Stomach (tissue), 8 donors: ENCODE measurements at regions not wholly inside any gene's neighbourhood (a gene's known extent, or its start where the extent isn't known, plus 50 kb on each side); places are given as distances from the start of the nearest gene placed in this dataset.
A peak's percentile ranks its signal among the peaks of the same experiment; 100 is the strongest.

Source experiments
- DNase-seq, 2 donors: peaks; one replicate each; pipeline versions ENCODE4 v3.0.0 to v3.0.0-alpha.2; 2013 to 2019
- H3K27ac ChIP-seq, 5 donors: fragments of 200-600 bp in 4 of 5; sonication (generic) in 4 of 5; one replicate each; pipeline ENCODE4 v1.5.1; 2013 to 2019; ENCODE audit warnings: mild to moderate bottlenecking in 1 of 5, moderate library complexity in 1 of 5
- H3K27me3 ChIP-seq, 3 donors: fragments of 200-600 bp; sonication (generic); one replicate each; pipeline ENCODE4 v1.5.1; 2017 to 2019; ENCODE audit warnings: mixed run types in 1 of 3
- H3K36me3 ChIP-seq, 4 donors: fragments of 200-600 bp; sonication (generic); 1 replicate in 3 of 4; 2 replicates in 1 of 4; pipeline ENCODE4 v1.5.1; 2016 to 2019
- H3K4me1 ChIP-seq, 4 donors: fragments of 200-600 bp; sonication (generic); one replicate each; pipeline ENCODE4 v1.5.1; 2016 to 2019
- H3K4me3 ChIP-seq, 4 donors: fragments of 200-600 bp; sonication (generic) in 3 of 4; one replicate each; pipeline ENCODE4 v1.5.1; 2016 to 2019; ENCODE audit warnings: mild to moderate bottlenecking in 1 of 4
- H3K9me3 ChIP-seq, 4 donors: fragments of 200-600 bp; sonication (generic); one replicate each; pipeline ENCODE4 v1.5.1; 2016 to 2019
- EP300 ChIP-seq: sonication (generic); formaldehyde crosslinking; IDR thresholded peaks from one replicate; pipeline ENCODE4 v1.6.1; 2017; ENCODE audit warnings: antibody characterized with exemption
- POLR2A ChIP-seq, 4 donors: fragments of 450-650 bp; IDR thresholded peaks; one replicate each; pipeline ENCODE4 v1.6.1; 2016; ENCODE audit warnings: antibody characterized with exemption in 4 of 4, control low read depth in 2 of 4, mild to moderate bottlenecking in 1 of 4, moderate library complexity in 1 of 4
- POLR2AphosphoS5 ChIP-seq, 3 donors: sonication (generic); formaldehyde crosslinking; IDR thresholded peaks; one replicate each; pipeline ENCODE4 v1.6.1; 2016; ENCODE audit warnings: antibody characterized with exemption in 3 of 3
- WGBS, 5 donors: extraction: QIAGEN DNeasy Blood & Tissue Kit in 3 of 5; methylation state at CpG; one replicate each; pipeline versions ENCODE4 v1.1.5 to v1.1.7; 2013 to 2018; 5-methylcytosine and 5-hydroxymethylcytosine counted together
- intact Hi-C: fragments of 100-400 bp; cut with DNase I; formaldehyde crosslinking; loops from one replicate; pipeline ENCODE4 v1.15.1; 2023; ENCODE audit warnings: low total_unique reads
- small RNA-seq, 4 donors: library from RNA; depleted of rRNA; stranded (forward); fragments of <200 nt; gene quantifications; one replicate each; pipeline ENCODE3, GENCODE V24; 2016
- TF ChIP-seq, protein P1 (sequence below), 7 experiments: fragments of 450-650 bp in 4 of 7; fragments of 200-600 bp in 3 of 7; sonication (generic) in 3 of 7; IDR thresholded peaks; one replicate each; pipeline ENCODE4 v1.5.1; 2016 to 2019; ENCODE audit warnings: antibody characterized with exemption in 7 of 7, control low read depth in 2 of 7, mild to moderate bottlenecking in 1 of 7
- donor health status: healthy with polysubstance abuse.
- donor health status: Bipolar disorder and iron deficiency.
- donor health status: healthy.

DNA sequence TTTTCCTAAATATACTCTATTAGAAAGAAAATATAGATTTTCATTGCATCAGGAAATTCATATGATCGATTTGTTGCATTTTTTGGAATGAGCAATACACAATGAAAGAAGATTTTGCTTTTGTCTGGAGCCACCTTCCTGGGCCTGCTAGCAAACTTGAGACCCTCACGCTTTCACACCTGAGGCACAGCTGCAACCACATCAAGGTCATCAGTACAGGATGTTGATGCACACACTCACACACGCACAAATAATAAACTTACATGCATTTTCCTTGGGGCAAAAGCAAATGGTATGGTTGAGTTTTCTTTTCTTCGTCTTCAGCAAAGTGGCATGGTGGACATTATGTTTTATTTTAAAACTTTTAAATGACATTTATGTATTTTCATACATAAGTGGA, 64.8 kb upstream of the SATB1 start:
- intact Hi-C loops, result no loop called here
- H3K4me3 ChIP-seq, result no peak overlapping the region
- DNase-seq, result peak in 1 of 2 donors; percentile 44
- no peaks in the 10 kb centered on the region for H3K4me1 ChIP-seq
- H3K27me3 ChIP-seq, result no peaks in the 10 kb centered on the region
- H3K36me3 ChIP-seq, result no peaks in the 10 kb centered on the region
- TF ChIP-seq POLR2A (IDR thresholded peaks at IDR 0.05) (no peak), EP300 (no peak)
- peaks cover 0 to 6% (median 3%) of the 10 kb centered on the region in 4 donors for H3K9me3 ChIP-seq
- no peak overlapping the region for H3K27ac ChIP-seq
- WGBS, 5 donors, result 80 to 93% (median 89%) methylated on average over 4 of the region's 4 CpGs

DNA sequence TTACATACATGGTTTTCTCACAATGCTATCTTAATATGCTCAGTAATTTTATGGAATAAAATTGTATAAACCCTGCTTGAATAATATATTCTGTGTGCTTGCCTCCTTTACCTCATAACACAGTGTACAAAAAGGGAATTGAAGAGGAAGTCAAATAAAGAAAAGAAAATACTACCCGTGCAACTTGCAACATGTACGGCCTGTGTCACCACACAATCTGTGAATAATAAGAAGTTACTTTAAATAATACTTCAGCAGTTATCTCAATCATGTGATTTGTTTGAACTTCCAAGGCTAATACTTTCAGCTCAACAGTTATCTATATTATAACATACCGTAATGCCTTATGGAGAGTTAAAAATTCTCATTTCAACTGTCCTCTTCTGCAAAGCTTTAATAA, 58.1 kb upstream of the SATB1 start:
- Histone ChIP-seq H3K36me3 (no peaks in the 10 kb centered on the region), H3K27me3 (no peaks in the 10 kb centered on the region), H3K27ac (no peak overlapping the region), H3K4me1 (peaks cover 0 to 10% (median 0%) of the 10 kb centered on the region in 4 donors), H3K9me3 (peaks cover 0 to 9% (median 3%) of the 10 kb centered on the region in 4 donors), H3K4me3 (no peak overlapping the region)
- TF ChIP-seq EP300, result no peak
- intact Hi-C loops, result no loop called here
- WGBS, 5 donors, result 26 to 56% (median 51%) methylated on average over 3 of the region's 3 CpGs
- DNase-seq, result no peak

DNA sequence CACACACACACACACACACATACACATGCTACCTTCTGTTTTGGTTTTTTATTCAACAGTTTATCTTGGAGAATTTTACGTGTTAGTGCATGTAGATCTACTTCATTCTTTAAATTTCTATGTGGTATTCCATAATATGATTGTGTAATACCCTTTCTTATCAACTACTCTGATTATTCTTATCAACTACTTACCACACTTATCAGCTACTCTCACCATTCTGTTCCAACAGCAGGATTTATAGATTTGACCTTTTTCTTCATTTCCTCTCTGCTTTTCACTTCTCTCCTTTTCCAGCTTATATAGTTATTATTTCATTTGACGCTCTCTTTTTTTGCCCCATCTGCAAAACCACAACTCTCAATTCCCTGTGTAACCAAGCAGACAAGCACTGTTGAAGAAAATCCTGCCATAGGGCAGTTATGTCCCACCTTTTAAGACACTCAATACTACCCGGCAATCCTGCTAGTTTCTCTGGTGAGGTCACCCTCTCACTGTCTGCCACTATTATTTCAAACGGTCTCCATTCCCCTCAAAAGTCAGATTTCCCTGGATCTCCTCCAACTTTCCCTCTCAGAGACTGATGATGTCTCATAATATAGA, 56.9 kb upstream of the SATB1 start:
- Histone ChIP-seq H3K36me3 (no peaks in the 10 kb centered on the region), H3K27me3 (no peaks in the 10 kb centered on the region), H3K27ac (no peak overlapping the region), H3K9me3 (peaks cover 0 to 9% (median 3%) of the 10 kb centered on the region in 4 donors), H3K4me3 (no peak overlapping the region), H3K4me1 (peaks cover 0 to 10% (median 0%) of the 10 kb centered on the region in 4 donors)
- TF ChIP-seq POLR2AphosphoS5 (IDR thresholded peaks at IDR 0.05) (no peak), POLR2A (IDR thresholded peaks at IDR 0.05) (no peak), EP300 (no peak)
- TF ChIP-seq, protein P1, sequence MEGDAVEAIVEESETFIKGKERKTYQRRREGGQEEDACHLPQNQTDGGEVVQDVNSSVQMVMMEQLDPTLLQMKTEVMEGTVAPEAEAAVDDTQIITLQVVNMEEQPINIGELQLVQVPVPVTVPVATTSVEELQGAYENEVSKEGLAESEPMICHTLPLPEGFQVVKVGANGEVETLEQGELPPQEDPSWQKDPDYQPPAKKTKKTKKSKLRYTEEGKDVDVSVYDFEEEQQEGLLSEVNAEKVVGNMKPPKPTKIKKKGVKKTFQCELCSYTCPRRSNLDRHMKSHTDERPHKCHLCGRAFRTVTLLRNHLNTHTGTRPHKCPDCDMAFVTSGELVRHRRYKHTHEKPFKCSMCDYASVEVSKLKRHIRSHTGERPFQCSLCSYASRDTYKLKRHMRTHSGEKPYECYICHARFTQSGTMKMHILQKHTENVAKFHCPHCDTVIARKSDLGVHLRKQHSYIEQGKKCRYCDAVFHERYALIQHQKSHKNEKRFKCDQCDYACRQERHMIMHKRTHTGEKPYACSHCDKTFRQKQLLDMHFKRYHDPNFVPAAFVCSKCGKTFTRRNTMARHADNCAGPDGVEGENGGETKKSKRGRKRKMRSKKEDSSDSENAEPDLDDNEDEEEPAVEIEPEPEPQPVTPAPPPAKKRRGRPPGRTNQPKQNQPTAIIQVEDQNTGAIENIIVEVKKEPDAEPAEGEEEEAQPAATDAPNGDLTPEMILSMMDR (IDR thresholded peaks at IDR 0.05), result no peak
- 19 to 38% (median 26%) methylated on average over 4 of the region's 4 CpGs for WGBS, 5 donors
- intact Hi-C loops, result no loop called here
- DNase-seq, result no peak

DNA sequence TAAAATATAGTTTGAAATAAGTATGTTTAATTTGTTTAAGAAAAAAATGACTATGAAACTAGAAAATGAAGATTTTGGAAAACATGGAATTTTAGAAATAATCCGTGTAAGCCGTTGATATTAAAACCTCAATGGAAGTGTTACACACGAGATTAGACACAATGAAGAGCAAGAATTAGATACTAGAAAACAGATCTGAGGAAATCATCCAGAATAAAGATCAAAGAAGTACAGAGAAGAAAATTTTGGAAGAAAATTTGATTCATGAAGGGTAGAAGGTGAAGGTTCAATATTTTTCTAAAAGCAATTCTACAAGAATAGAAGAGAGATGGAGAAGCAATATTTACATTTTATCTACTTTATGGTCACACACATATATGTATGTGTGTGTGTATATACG, 52.5 kb upstream of the SATB1 start:
- H3K36me3 ChIP-seq, result no peaks in the 10 kb centered on the region
- DNase-seq, result no peak
- H3K27ac ChIP-seq, result no peak overlapping the region
- no peak overlapping the region for H3K4me3 ChIP-seq
- no peak for TF ChIP-seq POLR2A (IDR thresholded peaks at IDR 0.05)
- no peak for TF ChIP-seq EP300
- no peak for TF ChIP-seq POLR2AphosphoS5 (IDR thresholded peaks at IDR 0.05)
- TF ChIP-seq, protein P1 (IDR thresholded peaks at IDR 0.05), result no peak
- peaks cover 0 to 10% (median 0%) of the 10 kb centered on the region in 4 donors for H3K4me1 ChIP-seq
- WGBS, 5 donors, result 50 to 96% (median 75%) methylated on average over 4 of the region's 4 CpGs
- H3K9me3 ChIP-seq, result no peaks in the 10 kb centered on the region
- intact Hi-C loops, result no loop called here
- H3K27me3 ChIP-seq, result no peaks in the 10 kb centered on the region

Small RNAs in the stretch of these regions (small RNA-seq; reads per million reads assigned to genes)
- 0 reads per million in 4 donors for gene RNU6-138P
